ENCODE measurements at regions not wholly inside any gene's neighbourhood (a gene's known extent, or its start where the extent isn't known, plus 50 kb on each side); places are given as distances from the start of the nearest gene placed in this dataset.
"Not testable (repeated sequence)": the region's sequence is repeated elsewhere in the genome, so short reads cannot be mapped to it uniquely, and the experiment has no call there.

- no peak for DNase-seq (ENCODE audit: low spot score)
These were observed 297.4 kb upstream of the GCFC2 start for GRCh38 chr2:76008001-76008702.

- DNase-seq (ENCODE audit: low spot score), result no peak
These were observed 289.7 kb upstream of the GCFC2 start for GRCh38 chr2:76000425-76000824.

- no peak for DNase-seq (ENCODE audit: low spot score)
These were observed 287.7 kb upstream of the GCFC2 start for GRCh38 chr2:75998451-75998850.

DNA sequence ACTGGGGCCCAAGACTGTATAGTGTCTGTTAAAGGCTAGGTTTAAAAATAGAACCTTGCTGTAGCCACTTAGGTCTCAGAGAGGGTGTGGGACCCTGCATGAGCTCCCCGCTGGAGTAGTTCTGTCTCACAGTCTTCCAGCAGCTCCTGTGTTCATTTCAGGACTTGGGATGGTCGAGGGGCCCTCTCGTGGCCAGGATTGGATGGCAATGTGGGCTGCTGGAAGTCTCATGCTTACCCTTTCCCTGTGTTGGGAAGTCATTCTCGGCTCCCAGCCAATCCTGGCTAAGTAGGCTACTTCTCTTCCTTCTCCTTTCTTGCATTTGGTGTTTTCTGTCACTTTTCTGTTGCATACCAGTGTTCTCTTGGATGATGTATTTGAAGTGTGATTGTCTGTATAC lies 284.0 kb upstream of the GCFC2 start:
- DNase-seq (ENCODE audit: low spot score), result no peak

GRCh38 chr2:75988622-75989021 lies 277.9 kb upstream of the GCFC2 start:
- not testable (repeated sequence) for DNase-seq (ENCODE audit: low spot score)

GRCh38 chr2:75986617-75987016 lies 275.9 kb upstream of the GCFC2 start:
- no peak for DNase-seq (ENCODE audit: low spot score)

DNA sequence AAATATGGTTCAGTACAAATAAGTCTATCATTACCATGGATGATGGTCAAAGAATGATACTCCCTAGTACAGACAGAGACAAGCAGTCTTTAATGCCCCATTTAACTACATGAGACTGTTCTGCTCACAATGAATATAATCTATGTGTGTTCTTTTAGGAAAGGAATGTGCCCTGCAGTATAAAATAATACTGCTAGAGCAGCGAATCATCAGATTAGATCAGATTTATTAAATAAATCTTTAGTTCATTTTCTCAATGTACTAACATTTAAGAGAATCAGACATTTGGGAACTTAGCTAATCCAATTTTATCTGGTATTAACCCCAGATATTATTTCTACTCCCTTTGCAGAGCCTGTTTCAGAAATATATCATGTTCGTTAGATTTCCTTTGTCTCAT lies 272.0 kb upstream of the GCFC2 start:
- DNase-seq (ENCODE audit: low spot score), result no peak

DNA sequence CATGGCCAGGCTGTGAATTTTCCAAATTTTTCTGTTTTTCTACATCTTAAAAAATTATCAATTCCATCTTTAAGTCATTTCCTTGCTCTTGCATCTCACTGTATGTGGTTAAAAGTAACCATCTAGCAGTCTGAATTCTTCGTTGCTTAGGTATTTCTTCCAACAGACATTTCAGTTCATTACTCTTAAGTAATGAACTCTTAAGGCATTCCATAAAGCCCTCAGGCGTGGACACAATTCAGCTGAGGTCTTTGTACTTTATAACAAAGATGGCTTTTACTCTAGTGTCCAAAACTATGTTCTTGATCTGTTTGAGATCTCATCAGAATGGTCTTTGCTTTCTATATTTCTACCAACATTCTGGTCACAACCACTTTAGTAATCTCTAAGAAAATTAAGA lies 253.9 kb upstream of the GCFC2 start:
- DNase-seq (ENCODE audit: low spot score), result no peak

DNA sequence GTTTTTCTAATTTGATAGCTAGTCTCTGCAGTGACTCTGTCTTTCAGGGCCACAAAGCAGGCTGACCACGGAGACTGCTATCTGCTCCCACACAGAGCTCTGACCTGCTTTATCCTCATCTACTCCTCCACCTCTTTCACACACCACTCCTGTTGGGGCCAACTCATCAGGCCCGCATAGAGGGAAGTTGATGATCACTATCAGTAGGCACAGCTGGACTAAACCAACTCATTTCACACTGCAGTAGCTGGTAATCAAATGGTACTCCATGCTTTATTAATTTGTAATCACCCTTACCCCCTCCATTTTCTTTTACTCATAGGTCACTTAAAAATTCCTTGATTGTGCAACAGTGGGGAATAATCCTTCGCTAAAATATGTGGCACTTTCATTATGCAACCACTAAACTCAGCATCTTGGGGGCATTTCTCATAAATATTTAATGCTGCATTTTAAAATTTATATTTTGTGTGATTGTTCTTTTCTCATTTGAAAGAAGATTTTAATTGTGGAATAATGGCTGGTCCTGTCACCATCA lies 249.8 kb upstream of the GCFC2 start:
- no peak for DNase-seq (ENCODE audit: low spot score)

DNA sequence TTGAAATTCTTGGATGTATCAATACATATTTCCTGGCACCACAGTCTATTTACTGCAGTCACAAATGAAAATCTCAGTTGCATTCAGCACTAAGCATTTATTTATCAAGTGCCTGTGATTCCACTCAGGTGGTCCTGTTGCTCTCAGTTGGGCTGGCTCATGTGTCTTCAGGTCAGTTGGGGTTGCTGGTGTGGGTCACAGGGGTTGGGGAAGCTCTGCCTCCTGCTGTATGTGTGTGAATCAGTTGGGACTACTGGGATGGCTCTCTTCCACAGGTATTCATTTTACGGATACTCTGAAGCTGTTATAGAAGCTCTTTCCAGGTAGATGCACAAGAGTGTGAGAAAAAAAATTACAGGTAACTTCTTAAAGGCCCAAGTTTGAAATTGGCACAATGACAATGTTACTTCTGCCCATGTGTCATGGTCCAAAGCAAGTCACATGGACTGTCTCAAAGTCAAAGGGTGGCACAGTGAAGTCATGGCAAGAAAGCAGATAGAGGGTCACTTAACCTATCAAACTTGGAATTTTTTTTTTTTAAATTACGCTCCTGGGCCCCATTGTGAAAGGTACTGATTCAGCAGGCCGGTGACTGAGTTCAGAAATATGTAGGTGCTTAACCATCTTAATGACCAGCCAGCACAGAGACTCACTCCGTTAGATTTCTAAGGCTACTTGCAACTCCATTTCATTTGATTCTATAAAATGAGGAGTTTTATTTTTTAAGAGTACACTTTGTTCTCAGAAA lies 249.2 kb upstream of the GCFC2 start:
- no peak for DNase-seq (ENCODE audit: low spot score)

DNA sequence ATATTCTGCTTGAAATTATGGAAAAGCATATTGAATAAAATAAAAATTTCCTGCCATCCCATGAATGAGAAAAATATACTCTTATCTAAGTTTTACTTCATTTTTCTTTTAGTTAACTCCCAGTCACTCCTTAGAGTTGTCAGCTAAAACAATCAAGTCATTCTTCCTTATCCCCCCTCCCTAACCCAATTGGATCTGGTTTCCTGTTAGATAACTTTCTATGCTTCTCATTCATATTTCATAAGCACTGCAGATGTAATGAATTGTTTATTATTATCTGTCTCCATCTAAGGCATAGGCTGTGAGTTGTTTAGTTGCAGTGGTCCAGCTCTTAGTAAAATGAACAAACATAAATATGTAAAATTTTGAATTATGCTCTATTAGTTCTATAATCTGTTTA lies 244.0 kb upstream of the GCFC2 start:
- no peak for DNase-seq (ENCODE audit: low spot score)

DNA sequence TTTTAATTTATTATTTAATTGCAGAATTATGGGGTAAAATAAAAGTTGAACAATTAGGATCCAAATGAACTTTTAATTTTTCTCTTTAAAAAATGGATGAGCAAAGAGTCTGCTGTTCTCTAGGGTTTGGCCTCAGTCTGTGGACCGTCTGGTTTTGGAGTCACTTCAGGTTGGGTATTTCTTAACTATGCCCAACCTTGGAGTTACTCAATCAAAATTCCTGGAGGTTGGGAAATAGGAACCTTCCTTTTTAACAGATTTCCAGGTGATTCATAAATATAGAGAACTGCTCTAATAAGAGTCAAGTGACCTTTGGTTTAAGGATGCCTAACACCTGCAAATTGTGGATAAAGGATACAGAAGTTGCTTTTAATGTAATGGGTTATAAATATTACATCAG lies 241.5 kb upstream of the GCFC2 start:
- no peak for DNase-seq (ENCODE audit: low spot score)

- no peak for DNase-seq (ENCODE audit: low spot score)
These were observed 238.8 kb upstream of the GCFC2 start for GRCh38 chr2:75949385-75950030.

GRCh38 chr2:75936311-75936710 lies 225.6 kb upstream of the GCFC2 start:
- no peak for DNase-seq (ENCODE audit: low spot score)

DNA sequence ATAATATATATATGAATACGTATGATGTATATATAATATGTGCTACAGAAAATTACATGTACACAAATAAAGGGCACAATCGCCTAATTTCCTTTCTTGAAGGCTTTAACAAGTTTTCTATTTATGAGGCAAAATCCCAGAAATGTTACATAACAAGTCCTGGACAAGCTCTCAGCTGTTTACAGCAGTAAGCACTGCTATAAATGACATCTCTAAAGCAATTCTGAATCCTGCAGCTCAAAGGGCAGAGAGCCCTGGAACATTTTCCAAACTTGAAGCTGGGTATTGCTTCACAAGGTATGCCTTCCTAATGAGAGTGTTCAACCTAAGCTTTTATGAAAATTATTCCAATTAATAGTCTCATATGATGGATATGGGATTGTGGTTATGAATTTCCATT lies 222.3 kb upstream of the GCFC2 start:
- DNase-seq (ENCODE audit: low spot score), result no peak

DNA sequence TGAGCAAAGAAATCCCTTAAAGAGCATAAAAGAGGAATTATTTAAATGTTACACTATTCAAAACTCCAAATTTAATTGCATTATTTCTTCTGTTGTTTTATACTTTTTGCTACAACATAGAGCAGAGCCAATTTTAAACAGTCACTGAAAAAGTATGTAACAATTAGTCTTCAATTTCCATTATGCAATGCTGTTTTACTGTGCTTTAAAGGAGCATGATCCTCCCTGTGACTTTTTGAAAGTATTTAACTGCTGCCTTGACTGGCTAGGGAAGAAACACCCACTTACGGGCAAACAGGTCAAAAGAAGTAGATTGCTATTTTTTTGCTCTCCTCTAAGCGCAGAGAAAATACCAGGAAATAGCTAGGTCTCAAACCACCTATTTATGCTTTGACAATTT lies 217.4 kb upstream of the GCFC2 start:
- no peak for DNase-seq (ENCODE audit: low spot score)

DNA sequence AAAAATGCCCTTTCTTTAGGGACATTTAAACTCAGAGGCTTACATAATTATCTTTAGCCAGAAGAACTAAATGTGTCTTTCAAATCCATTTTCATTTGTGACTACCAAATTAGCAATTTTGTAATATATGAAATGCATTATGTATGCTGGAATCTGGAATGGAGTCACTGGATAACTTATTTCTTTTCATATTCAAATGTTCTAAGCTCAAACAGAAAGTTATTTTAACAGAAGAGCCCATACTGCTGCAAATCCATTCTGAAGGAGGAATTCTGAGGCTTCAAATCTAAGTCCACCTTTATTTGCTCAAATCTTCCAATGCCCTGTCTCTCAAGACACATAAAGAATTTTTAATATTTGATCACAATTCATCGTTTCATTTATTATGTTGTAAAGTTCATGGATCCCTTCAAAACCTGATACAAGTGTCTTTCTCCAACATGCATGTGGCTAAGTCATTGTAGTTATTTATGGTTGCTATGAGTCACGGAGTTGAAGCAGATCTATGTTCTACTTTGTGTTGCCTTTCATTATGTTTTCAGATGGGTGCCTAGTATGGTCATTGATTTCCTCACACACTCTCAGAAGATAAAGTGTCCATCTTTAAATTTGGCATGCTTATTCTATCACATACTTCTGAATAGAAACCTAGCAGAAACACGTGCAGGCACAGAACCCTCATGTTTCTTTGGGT lies 214.8 kb upstream of the GCFC2 start:
- DNase-seq (ENCODE audit: low spot score), result no peak

DNA sequence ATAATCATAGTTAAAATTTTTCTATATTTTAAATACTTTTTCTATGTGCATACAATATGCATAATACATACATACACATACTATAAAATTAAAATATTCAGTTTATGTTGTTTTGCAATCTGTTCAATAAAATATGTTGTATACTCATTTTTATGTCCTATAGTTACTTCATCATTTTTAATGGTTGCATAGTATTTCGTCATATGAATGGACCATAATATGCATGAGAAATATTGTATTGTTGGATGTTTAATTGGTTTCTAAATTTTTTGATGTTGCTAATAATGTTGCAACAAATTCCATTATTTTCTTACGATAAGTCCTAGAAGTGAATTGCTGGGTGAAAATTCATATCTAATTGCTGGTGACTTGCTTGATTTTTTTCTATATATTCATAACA lies 211.5 kb upstream of the GCFC2 start:
- no peak for DNase-seq (ENCODE audit: low spot score)

DNA sequence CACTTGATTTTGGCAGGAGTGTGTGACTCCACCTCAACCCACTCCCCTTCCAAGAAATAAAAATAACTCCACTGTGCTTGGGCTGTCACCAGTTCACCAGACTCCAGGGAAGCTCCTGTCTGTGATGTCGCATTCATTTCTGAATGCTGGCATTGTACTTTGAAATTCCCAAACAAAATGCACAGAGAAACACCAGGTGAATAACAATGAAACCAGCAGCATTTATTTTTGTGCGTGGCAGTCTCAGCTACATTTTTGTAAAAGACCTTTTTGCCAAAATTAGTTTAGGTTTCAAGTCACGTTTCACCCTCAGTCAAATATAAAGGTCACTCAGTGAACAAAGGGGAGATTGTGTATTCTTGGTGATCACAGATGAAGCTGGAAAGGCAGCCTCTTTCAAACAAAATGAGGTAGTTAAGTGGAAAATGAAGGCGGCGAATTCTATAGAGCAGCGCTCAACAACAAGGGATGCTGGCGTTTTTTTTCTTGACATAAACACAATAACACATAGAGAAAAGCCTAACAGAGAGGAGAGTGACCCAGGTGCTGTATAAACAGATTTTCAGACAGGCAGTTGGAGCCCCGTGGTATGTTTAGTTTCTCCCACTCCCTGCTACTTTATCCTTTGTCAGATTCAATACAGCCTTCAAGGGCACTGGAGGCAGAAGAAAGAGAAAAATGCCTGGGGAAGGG lies 210.3 kb upstream of the GCFC2 start:
- DNase-seq (ENCODE audit: low spot score), result no peak

DNA sequence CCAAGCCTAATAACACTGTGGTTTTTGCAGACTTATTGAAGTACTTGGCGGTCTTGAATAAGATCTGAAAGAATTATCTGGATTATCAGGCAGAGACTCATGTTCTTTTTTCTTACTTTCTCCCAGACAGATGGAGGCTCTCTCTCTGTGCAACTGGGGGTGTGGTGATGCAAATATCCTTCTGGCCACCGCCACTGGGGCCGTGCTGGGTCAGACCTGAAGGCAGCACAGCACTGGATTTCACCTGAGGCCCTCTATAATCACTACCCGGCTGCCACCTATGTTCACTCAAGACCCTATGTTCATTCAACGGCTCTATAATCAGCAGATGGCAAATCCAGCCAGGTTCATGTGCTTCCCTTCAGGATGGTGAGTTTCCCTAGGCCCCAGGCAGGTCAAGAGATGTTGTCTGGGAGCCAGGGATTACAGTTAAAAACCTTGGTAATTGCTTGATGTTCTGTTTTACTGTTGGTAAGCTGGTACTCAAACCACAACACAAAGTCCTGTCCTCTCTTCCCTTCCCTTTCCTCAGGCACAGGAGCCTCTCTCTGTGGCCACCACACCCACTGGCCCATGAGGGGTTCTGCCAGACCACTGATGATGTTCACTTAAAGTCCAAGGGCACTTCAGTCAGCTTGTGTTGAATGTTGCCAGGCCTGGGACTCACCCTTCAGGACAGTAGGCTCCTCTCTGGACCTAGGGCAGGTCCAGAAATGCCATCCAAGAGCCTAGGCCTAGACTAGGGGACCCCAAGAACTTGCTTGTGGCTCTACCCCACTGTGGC lies 205.3 kb upstream of the GCFC2 start:
- DNase-seq (ENCODE audit: low spot score), result no peak

DNA sequence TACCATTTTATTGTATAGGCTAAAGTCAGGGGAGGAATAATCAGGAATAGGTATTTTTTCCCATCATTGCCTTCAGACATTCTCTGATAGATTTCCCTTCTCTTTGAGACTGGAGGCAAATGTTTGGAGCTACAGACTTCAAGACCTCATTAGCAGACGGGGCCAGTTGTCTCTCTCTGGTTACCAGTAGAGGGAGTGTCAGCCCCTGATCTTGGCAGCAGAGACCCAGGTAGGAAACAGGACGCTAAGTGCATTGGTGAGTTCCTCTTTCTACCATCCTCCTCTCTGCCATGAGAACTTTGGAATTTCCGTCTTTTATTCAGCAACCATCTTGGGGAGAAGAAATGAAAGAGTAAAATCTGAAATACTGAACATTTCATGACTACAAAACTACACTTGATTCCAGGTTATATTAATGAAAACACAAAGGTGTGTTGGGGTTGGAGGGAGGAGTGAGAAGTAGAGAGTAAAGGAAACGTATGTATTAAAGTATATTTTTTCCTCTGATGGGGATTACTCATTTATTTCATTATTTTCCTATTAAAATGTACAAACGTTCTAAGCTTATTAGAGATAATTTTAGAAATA lies 186.2 kb upstream of the GCFC2 start:
- DNase-seq (ENCODE audit: low spot score), result no peak

Data from left forelimb (tissue), 1 donor.